Activated T-cell treated with anti-CD3 and anti-CD28 coated beads, Interleukin-2, amount 50 U/mL, for 4 hours (primary cell): ENCODE measurements at regions not wholly inside any gene's neighbourhood (a gene's known extent, or its start where the extent isn't known, plus 50 kb on each side); places are given as distances from the start of the nearest gene placed in this dataset.
"Not testable (repeated sequence)": the region's sequence is repeated elsewhere in the genome, so short reads cannot be mapped to it uniquely, and the experiment has no call there.

Experiments
- ATAC-seq, 2 donors: fragments of 200-7000 bp; cut with Tn5 transposase; one replicate each; pipeline ENCODE4 v1.10.0; 2021
- DNase-seq: peaks from one replicate; pipeline ENCODE4 v3.0.0-alpha.2; 2020
- H3K27me3 Mint-ChIP-seq: one replicate; pipeline ENCODE4 v1.8.0; 2021; ENCODE audit warnings: low read depth, mixed read lengths
- H3K36me3 Mint-ChIP-seq: one replicate; pipeline ENCODE4 v1.8.0; 2022; ENCODE audit warnings: mixed read lengths; ENCODE audit not compliant: insufficient read depth
- H3K4me1 Mint-ChIP-seq: one replicate; pipeline ENCODE4 v1.8.0; 2021; ENCODE audit warnings: low read depth, mixed read lengths
- H3K4me3 Mint-ChIP-seq: one replicate; pipeline ENCODE4 v1.8.0; 2021; ENCODE audit warnings: mild to moderate bottlenecking, moderate library complexity, mixed read lengths
- H3K9me3 Mint-ChIP-seq: one replicate; pipeline ENCODE4 v1.8.0; 2021; ENCODE audit warnings: mixed read lengths

- not testable (repeated sequence) for H3K36me3 Mint-ChIP-seq, ATAC-seq, H3K4me3 Mint-ChIP-seq, H3K27me3 Mint-ChIP-seq, H3K4me1 Mint-ChIP-seq, H3K9me3 Mint-ChIP-seq, DNase-seq
Observed at GRCh38 chr6:21761053-21761730, 167.6 kb downstream of the SOX4 start.

GRCh38 chr6:21764989-21765388, 171.4 kb downstream of the SOX4 start:
- no peaks in the 10 kb centered on the region for H3K36me3 Mint-ChIP-seq
- no peak overlapping the region for H3K4me3 Mint-ChIP-seq
- no peak for DNase-seq
- H3K9me3 Mint-ChIP-seq, result no peaks in the 10 kb centered on the region
- ATAC-seq, result no peak
- no peaks in the 10 kb centered on the region for H3K27me3 Mint-ChIP-seq
- no peaks in the 10 kb centered on the region for H3K4me1 Mint-ChIP-seq

GRCh38 chr6:21767891-21768648, 174.5 kb downstream of the SOX4 start:
- no peak for DNase-seq
- no peaks in the 10 kb centered on the region for H3K36me3 Mint-ChIP-seq
- H3K27me3 Mint-ChIP-seq, result no peaks in the 10 kb centered on the region
- ATAC-seq, result no peak
- no peak overlapping the region for H3K4me3 Mint-ChIP-seq
- no peaks in the 10 kb centered on the region for H3K4me1 Mint-ChIP-seq
- no peaks in the 10 kb centered on the region for H3K9me3 Mint-ChIP-seq

GRCh38 chr6:21769405-21769861, 175.9 kb downstream of the SOX4 start:
- no peaks in the 10 kb centered on the region for H3K27me3 Mint-ChIP-seq
- ATAC-seq, result no peak
- no peaks in the 10 kb centered on the region for H3K36me3 Mint-ChIP-seq
- H3K9me3 Mint-ChIP-seq, result no peaks in the 10 kb centered on the region
- no peaks in the 10 kb centered on the region for H3K4me1 Mint-ChIP-seq
- H3K4me3 Mint-ChIP-seq, result no peak overlapping the region
- no peak for DNase-seq

- ATAC-seq, result no peak
- H3K27me3 Mint-ChIP-seq, result no peaks in the 10 kb centered on the region
- no peaks in the 10 kb centered on the region for H3K9me3 Mint-ChIP-seq
- H3K4me1 Mint-ChIP-seq, result no peaks in the 10 kb centered on the region
- H3K36me3 Mint-ChIP-seq, result no peaks in the 10 kb centered on the region
- no peak overlapping the region for H3K4me3 Mint-ChIP-seq
- no peak for DNase-seq
Observed at GRCh38 chr6:21769968-21770367, 176.4 kb downstream of the SOX4 start.

GRCh38 chr6:21771626-21772320, 178.2 kb downstream of the SOX4 start:
- no peak for DNase-seq
- no peaks in the 10 kb centered on the region for H3K36me3 Mint-ChIP-seq
- no peaks in the 10 kb centered on the region for H3K4me1 Mint-ChIP-seq
- no peaks in the 10 kb centered on the region for H3K27me3 Mint-ChIP-seq
- no peak overlapping the region for H3K4me3 Mint-ChIP-seq
- ATAC-seq, result no peak
- H3K9me3 Mint-ChIP-seq, result no peaks in the 10 kb centered on the region

GRCh38 chr6:21772477-21772876, 178.9 kb downstream of the SOX4 start:
- no peak overlapping the region for H3K4me3 Mint-ChIP-seq
- no peaks in the 10 kb centered on the region for H3K27me3 Mint-ChIP-seq
- no peaks in the 10 kb centered on the region for H3K9me3 Mint-ChIP-seq
- no peak for DNase-seq
- no peak for ATAC-seq
- H3K4me1 Mint-ChIP-seq, result no peaks in the 10 kb centered on the region
- no peaks in the 10 kb centered on the region for H3K36me3 Mint-ChIP-seq

- no peak overlapping the region for H3K4me3 Mint-ChIP-seq
- DNase-seq (no peak), ATAC-seq (no peak)
- H3K36me3 Mint-ChIP-seq, result no peaks in the 10 kb centered on the region
- H3K9me3 Mint-ChIP-seq, result no peaks in the 10 kb centered on the region
- no peaks in the 10 kb centered on the region for H3K27me3 Mint-ChIP-seq
- no peaks in the 10 kb centered on the region for H3K4me1 Mint-ChIP-seq
Observed at GRCh38 chr6:21772884-21773575, 179.5 kb downstream of the SOX4 start.

- ATAC-seq, result no peak
- DNase-seq, result no peak
- H3K4me1 Mint-ChIP-seq, result no peaks in the 10 kb centered on the region
Observed at GRCh38 chr6:21773576-21773968, 180.0 kb downstream of the SOX4 start.

GRCh38 chr6:21777846-21778245, 184.3 kb downstream of the SOX4 start:
- no peak overlapping the region for H3K4me3 Mint-ChIP-seq
- H3K9me3 Mint-ChIP-seq, result no peaks in the 10 kb centered on the region
- H3K36me3 Mint-ChIP-seq, result no peaks in the 10 kb centered on the region
- H3K27me3 Mint-ChIP-seq, result no peaks in the 10 kb centered on the region
- DNase-seq (no peak), ATAC-seq (no peak)
- H3K4me1 Mint-ChIP-seq, result no peaks in the 10 kb centered on the region

More at GRCh38 chr6:21773576-21773968, 180.0 kb downstream of the SOX4 start:
- H3K27me3 Mint-ChIP-seq, result no peaks in the 10 kb centered on the region
- H3K36me3 Mint-ChIP-seq, result no peaks in the 10 kb centered on the region
- no peaks in the 10 kb centered on the region for H3K9me3 Mint-ChIP-seq
- H3K4me3 Mint-ChIP-seq, result no peak overlapping the region

GRCh38 chr6:21780141-21780540, 186.6 kb downstream of the SOX4 start:
- Mint-ChIP-seq H3K9me3 (no peaks in the 10 kb centered on the region), H3K36me3 (no peaks in the 10 kb centered on the region), H3K4me3 (no peak overlapping the region)

GRCh38 chr6:21780679-21781078, 187.1 kb downstream of the SOX4 start:
- Mint-ChIP-seq H3K9me3 (no peaks in the 10 kb centered on the region), H3K4me1 (no peaks in the 10 kb centered on the region), H3K27me3 (no peaks in the 10 kb centered on the region), H3K36me3 (no peaks in the 10 kb centered on the region), H3K4me3 (no peak overlapping the region)
- no peak for DNase-seq
- no peak for ATAC-seq

More at GRCh38 chr6:21780141-21780540, 186.6 kb downstream of the SOX4 start:
- Mint-ChIP-seq H3K27me3 (no peaks in the 10 kb centered on the region), H3K4me1 (no peaks in the 10 kb centered on the region)
- DNase-seq (no peak), ATAC-seq (no peak)

GRCh38 chr6:21781128-21781527, 187.6 kb downstream of the SOX4 start:
- ATAC-seq (no peak), DNase-seq (no peak)
- Mint-ChIP-seq H3K9me3 (no peaks in the 10 kb centered on the region), H3K4me3 (no peak overlapping the region), H3K36me3 (no peaks in the 10 kb centered on the region), H3K4me1 (no peaks in the 10 kb centered on the region), H3K27me3 (no peaks in the 10 kb centered on the region)

- peaks cover 3% of the 10 kb centered on the region for H3K9me3 Mint-ChIP-seq
- no peaks in the 10 kb centered on the region for H3K27me3 Mint-ChIP-seq
- DNase-seq (no peak), ATAC-seq (no peak)
- no peak overlapping the region for H3K4me3 Mint-ChIP-seq
- H3K36me3 Mint-ChIP-seq, result no peaks in the 10 kb centered on the region
- H3K4me1 Mint-ChIP-seq, result no peaks in the 10 kb centered on the region
Observed at GRCh38 chr6:21785164-21785563, 191.6 kb downstream of the SOX4 start.
